GM12874 (cell line): ENCODE measurements at regions not wholly inside any gene's neighbourhood (a gene's known extent, or its start where the extent isn't known, plus 50 kb on each side); places are given as distances from the start of the nearest gene placed in this dataset.

ENCODE experiments used
- CTCF ChIP-seq: IDR thresholded peaks from 2 replicates; pipeline ENCODE4 v1.5.1; 2011; ENCODE audit warnings: low read depth, mild to moderate bottlenecking, control low read depth, low read length, moderate library complexity; ENCODE audit not compliant: insufficient read depth

GRCh38 chr15:29600262-29600661 lies 222.0 kb downstream of the TJP1 start:
- TF ChIP-seq CTCF = no peak

GRCh38 chr15:29596266-29596665 lies 226.0 kb downstream of the TJP1 start:
- no peak for TF ChIP-seq CTCF

GRCh38 chr15:29593629-29594028 lies 228.6 kb downstream of the TJP1 start:
- no peak for TF ChIP-seq CTCF

- TF ChIP-seq CTCF = no peak
Observed at GRCh38 chr15:29593111-29593510, 229.2 kb downstream of the TJP1 start.

GRCh38 chr15:29590701-29591100 lies 231.6 kb downstream of the TJP1 start:
- TF ChIP-seq CTCF = no peak

- no peak for TF ChIP-seq CTCF
Observed at GRCh38 chr15:29589975-29590374, 232.3 kb downstream of the TJP1 start.

- no peak for TF ChIP-seq CTCF
Observed at GRCh38 chr15:29589416-29589815, 232.9 kb downstream of the TJP1 start.
